Hepatocyte (in vitro differentiated cells): ENCODE measurements at regions not wholly inside any gene's neighbourhood (a gene's known extent, or its start where the extent isn't known, plus 50 kb on each side); places are given as distances from the start of the nearest gene placed in this dataset.

Source experiments
- DNase-seq: peaks from one replicate; pipeline ENCODE4 v3.0.0-alpha.2; 2016; ENCODE audit warnings: low spot score
- H2AFZ ChIP-seq: fragments of 200-600 bp; sonication (generic); 2 replicates; pipeline ENCODE4 v1.6.0; 2016; ENCODE audit warnings: antibody characterized with exemption, mild to moderate bottlenecking
- H3K27ac ChIP-seq: fragments of 200-600 bp; sonication (generic); 2 replicates; pipeline ENCODE4 v1.5.1; 2016; ENCODE audit warnings: mild to moderate bottlenecking
- H3K27me3 ChIP-seq: fragments of 200-600 bp; sonication (generic); 2 replicates; pipeline ENCODE4 v1.6.1; 2016
- H3K36me3 ChIP-seq: fragments of 200-600 bp; sonication (generic); replicated peaks from 2 replicates; pipeline ENCODE4 v1.5.1; 2016; ENCODE audit warnings: low read depth; ENCODE audit not compliant: insufficient read depth
- H3K4me1 ChIP-seq: fragments of 200-600 bp; sonication (generic); 2 replicates; pipeline ENCODE4 v1.5.1; 2016; ENCODE audit warnings: mild to moderate bottlenecking, moderate library complexity; ENCODE audit not compliant: insufficient read depth
- H3K4me2 ChIP-seq: fragments of 200-600 bp; sonication (generic); 2 replicates; pipeline ENCODE4 v1.6.0; 2016
- H3K4me3 ChIP-seq: fragments of 200-600 bp; sonication (generic); 2 replicates; pipeline ENCODE4 v1.5.1; 2016; ENCODE audit warnings: mild to moderate bottlenecking
- H3K79me2 ChIP-seq: fragments of 200-600 bp; sonication (generic); 2 replicates; pipeline ENCODE4 v1.6.0; 2017; ENCODE audit warnings: mild to moderate bottlenecking
- H3K9me2 ChIP-seq: fragments of 200-600 bp; sonication (generic); replicated peaks from 2 replicates; pipeline ENCODE4 v1.6.0; 2017; ENCODE audit warnings: mild to moderate bottlenecking; ENCODE audit not compliant: insufficient read depth
- H3K9me3 ChIP-seq: fragments of 200-600 bp; sonication (generic); 2 replicates; pipeline ENCODE4 v1.5.1; 2016; ENCODE audit warnings: low read depth, mild to moderate bottlenecking
- H4K20me1 ChIP-seq: fragments of 200-600 bp; sonication (generic); 2 replicates; pipeline ENCODE4 v1.6.0; 2016; ENCODE audit warnings: mild to moderate bottlenecking; ENCODE audit not compliant: insufficient read depth, poor library complexity, severe bottlenecking
- CTCF ChIP-seq: fragments of 200-600 bp; sonication (generic); IDR thresholded peaks from 2 replicates; pipeline ENCODE4 v1.5.1; 2016; ENCODE audit warnings: antibody characterized with exemption, mild to moderate bottlenecking; ENCODE audit not compliant: poor library complexity
- EZH2 ChIP-seq: fragments of 200-600 bp; sonication (generic); IDR thresholded peaks from 2 replicates; pipeline ENCODE4 v1.6.1; 2016; ENCODE audit warnings: antibody characterized with exemption, mild to moderate bottlenecking, borderline replicate concordance
- EZH2phosphoT487 ChIP-seq: fragments of 200-600 bp; sonication (generic); IDR thresholded peaks from one replicate; pipeline ENCODE4 v1.6.1; 2018; ENCODE audit warnings: antibody characterized with exemption, mild to moderate bottlenecking, low read depth, moderate library complexity; ENCODE audit not compliant: unreplicated experiment, severe bottlenecking
- WGBS: methylation state at CpG from one replicate; pipeline ENCODE4 v1.1.6; 2016; ENCODE audit warnings: low lambda C conversion rate; ENCODE audit errors: missing lambda C conversion rate; 5-methylcytosine and 5-hydroxymethylcytosine counted together

GRCh38 chr10:29102233-29102632, 186.6 kb upstream of the LYZL1 start:
- Histone ChIP-seq H3K4me3 (no peak overlapping the region), H3K36me3 (no peaks in the 10 kb centered on the region), H2AFZ (no peak overlapping the region), H3K79me2 (no peaks in the 10 kb centered on the region), H3K9me3 (no peaks in the 10 kb centered on the region), H4K20me1 (no peaks in the 10 kb centered on the region), H3K27ac (peak overlapping the region; percentile 4), H3K9me2 (no peaks in the 10 kb centered on the region), H3K4me2 (peak overlapping the region; percentile 36), H3K27me3 (no peaks in the 10 kb centered on the region), H3K4me1 (peaks cover 46% of the 10 kb centered on the region)
- 40% methylated on average over 4 of the region's 4 CpGs for WGBS
- TF ChIP-seq EZH2 (no peak), EZH2phosphoT487 (no peak), CTCF (no peak)
- DNase-seq = no peak

GRCh38 chr10:29102636-29103035, 186.2 kb upstream of the LYZL1 start:
- peak overlapping the region; percentile 36 for H3K4me2 ChIP-seq
- H2AFZ ChIP-seq = no peak overlapping the region
- no peaks in the 10 kb centered on the region for H4K20me1 ChIP-seq
- H3K9me2 ChIP-seq = no peaks in the 10 kb centered on the region
- no peaks in the 10 kb centered on the region for H3K9me3 ChIP-seq
- peaks cover 46% of the 10 kb centered on the region for H3K4me1 ChIP-seq
- no peaks in the 10 kb centered on the region for H3K36me3 ChIP-seq
- H3K4me3 ChIP-seq = no peak overlapping the region
- H3K79me2 ChIP-seq = no peaks in the 10 kb centered on the region
- no peak for TF ChIP-seq CTCF
- H3K27ac ChIP-seq = peak overlapping the region; percentile 4
- WGBS = 64% methylated on average over 3 of the region's 3 CpGs
- H3K27me3 ChIP-seq = no peaks in the 10 kb centered on the region
- no peak for DNase-seq

- Histone ChIP-seq H3K9me3 (no peaks in the 10 kb centered on the region), H2AFZ (no peak overlapping the region), H3K4me2 (peak overlapping the region; percentile 42), H3K27me3 (no peaks in the 10 kb centered on the region), H3K4me3 (no peak overlapping the region), H3K36me3 (no peaks in the 10 kb centered on the region), H3K4me1 (peaks cover 47% of the 10 kb centered on the region), H3K9me2 (no peaks in the 10 kb centered on the region), H3K79me2 (no peaks in the 10 kb centered on the region), H3K27ac (peak overlapping the region; percentile 68), H4K20me1 (no peaks in the 10 kb centered on the region)
- 45% methylated on average over 7 of the region's 7 CpGs for WGBS
- DNase-seq = no peak
- TF ChIP-seq EZH2 (no peak), EZH2phosphoT487 (no peak), CTCF (no peak)
These were observed 184.0 kb upstream of the LYZL1 start for GRCh38 chr10:29104661-29105399.
